ENCODE measurements at regions not wholly inside any gene's neighbourhood (a gene's known extent, or its start where the extent isn't known, plus 50 kb on each side); places are given as distances from the start of the nearest gene placed in this dataset.

GRCh38 chr3:73137736-73138403, 76.4 kb downstream of the EBLN2 start:
- Histone ChIP-seq H3K4me2 (ENCODE audit: insufficient read depth, low read length, poor library complexity, severe bottlenecking) (no peak overlapping the region), H2BK12ac (ENCODE audit: low read length) (no peak overlapping the region), H2BK5ac (ENCODE audit: low read length) (no peak overlapping the region), H2BK15ac (ENCODE audit: low read length) (no peak overlapping the region), H3K23ac (ENCODE audit: low read depth, low read length, poor library complexity) (no peak overlapping the region), H3K36me3 (replicated peaks in 1 of 2; ENCODE audit: control insufficient read depth in 2 of 2, insufficient read depth in 2 of 2, low read length in 2 of 2) (no peaks in the 10 kb centered on the region), H4K8ac (ENCODE audit: low read depth, low read length) (no peak overlapping the region), H3K79me1 (ENCODE audit: low read depth, low read length) (no peaks in the 10 kb centered on the region), H4K91ac (ENCODE audit: low read depth, low read length, poor library complexity) (no peak overlapping the region), H3K14ac (ENCODE audit: low read length) (no peak overlapping the region), H2AK5ac (ENCODE audit: low read depth, low read length) (no peak overlapping the region), H3K27ac (replicated peaks; ENCODE audit: low read length) (no peak overlapping the region), H2AFZ (ENCODE audit: low read length) (no peak overlapping the region), H2BK120ac (ENCODE audit: low read depth, low read length) (no peak overlapping the region), H3K9ac (ENCODE audit: low read depth, low read length, poor library complexity) (no peak overlapping the region), H3K18ac (ENCODE audit: low read length) (no peak overlapping the region), H3K27me3 (ENCODE audit: control insufficient read depth in 3 of 3, insufficient read depth in 3 of 3, low read depth in 1 of 3, low read length in 3 of 3) (peaks cover 0 to 8% (median 0%) of the 10 kb centered on the region in 3 experiments), H3K9me3 (replicated peaks in 1 of 2; ENCODE audit: control insufficient read depth in 2 of 2, insufficient read depth in 1 of 2, low read depth in 1 of 2, low read length in 2 of 2) (no peaks in the 10 kb centered on the region), H3K4me1 (ENCODE audit: control insufficient read depth in 2 of 2, insufficient read depth in 1 of 2, low read depth in 1 of 2, low read length in 2 of 2) (no peaks in the 10 kb centered on the region), H3K4ac (ENCODE audit: low read length) (no peak overlapping the region), H3K4me3 (ENCODE audit: low read length in 2 of 2) (no peak overlapping the region)
- no peak for DNase-seq (ENCODE audit: low spot score)
- no CpG with 5 or more reads among the region's 6 CpGs for WGBS, 2 donors (ENCODE audit: extremely low coverage in 2 of 2, insufficient read length in 2 of 2, insufficient replicate concordance in 1 of 2)

GRCh38 chr3:73140772-73141442, 79.4 kb downstream of the EBLN2 start:
- Histone ChIP-seq H3K4me2 (ENCODE audit: insufficient read depth, low read length, poor library complexity, severe bottlenecking) (no peak overlapping the region), H3K23ac (ENCODE audit: low read depth, low read length, poor library complexity) (no peak overlapping the region), H4K8ac (ENCODE audit: low read depth, low read length) (no peak overlapping the region), H3K4me1 (ENCODE audit: control insufficient read depth in 2 of 2, insufficient read depth in 1 of 2, low read depth in 1 of 2, low read length in 2 of 2) (peaks cover 4% of the 10 kb centered on the region in 2 donors), H3K27ac (replicated peaks; ENCODE audit: low read length) (no peak overlapping the region), H2BK5ac (ENCODE audit: low read length) (no peak overlapping the region), H4K91ac (ENCODE audit: low read depth, low read length, poor library complexity) (no peak overlapping the region), H3K9me3 (replicated peaks in 1 of 2; ENCODE audit: control insufficient read depth in 2 of 2, insufficient read depth in 1 of 2, low read depth in 1 of 2, low read length in 2 of 2) (no peaks in the 10 kb centered on the region), H3K14ac (ENCODE audit: low read length) (no peak overlapping the region), H3K18ac (ENCODE audit: low read length) (no peak overlapping the region), H3K9ac (ENCODE audit: low read depth, low read length, poor library complexity) (no peak overlapping the region), H3K4me3 (ENCODE audit: low read length in 2 of 2) (no peak overlapping the region), H2BK15ac (ENCODE audit: low read length) (no peak overlapping the region), H3K79me1 (ENCODE audit: low read depth, low read length) (no peaks in the 10 kb centered on the region), H2BK12ac (ENCODE audit: low read length) (no peak overlapping the region), H3K36me3 (replicated peaks in 1 of 2; ENCODE audit: control insufficient read depth in 2 of 2, insufficient read depth in 2 of 2, low read length in 2 of 2) (no peaks in the 10 kb centered on the region), H2AK5ac (ENCODE audit: low read depth, low read length) (no peak overlapping the region), H2BK120ac (ENCODE audit: low read depth, low read length) (no peak overlapping the region), H2AFZ (ENCODE audit: low read length) (no peak overlapping the region), H3K27me3 (ENCODE audit: control insufficient read depth in 3 of 3, insufficient read depth in 3 of 3, low read depth in 1 of 3, low read length in 3 of 3) (peaks cover 0 to 14% (median 0%) of the 10 kb centered on the region in 3 experiments), H3K4ac (ENCODE audit: low read length) (no peak overlapping the region)
- no peak for DNase-seq (ENCODE audit: low spot score)
- no CpG with 5 or more reads among the region's 7 CpGs for WGBS, 2 donors (ENCODE audit: extremely low coverage in 2 of 2, insufficient read length in 2 of 2, insufficient replicate concordance in 1 of 2)

GRCh38 chr3:73141525-73141924, 80.1 kb downstream of the EBLN2 start:
- no peak overlapping the region for H3K4me3 ChIP-seq (ENCODE audit: low read length in 2 of 2)
- no peak overlapping the region for H2AFZ ChIP-seq (ENCODE audit: low read length)
- H2BK120ac ChIP-seq (ENCODE audit: low read depth, low read length) = no peak overlapping the region
- no peak for DNase-seq (ENCODE audit: low spot score)
- H2AK5ac ChIP-seq (ENCODE audit: low read depth, low read length) = no peak overlapping the region
- no peak overlapping the region for H3K18ac ChIP-seq (ENCODE audit: low read length)
- H3K9ac ChIP-seq (ENCODE audit: low read depth, low read length, poor library complexity) = no peak overlapping the region
- H4K91ac ChIP-seq (ENCODE audit: low read depth, low read length, poor library complexity) = no peak overlapping the region
- H3K4me1 ChIP-seq (ENCODE audit: control insufficient read depth in 2 of 2, insufficient read depth in 1 of 2, low read depth in 1 of 2, low read length in 2 of 2) = peaks cover 4% of the 10 kb centered on the region in 2 donors
- H3K14ac ChIP-seq (ENCODE audit: low read length) = no peak overlapping the region
- H3K36me3 ChIP-seq (replicated peaks in 1 of 2; ENCODE audit: control insufficient read depth in 2 of 2, insufficient read depth in 2 of 2, low read length in 2 of 2) = no peaks in the 10 kb centered on the region
- peaks cover 0 to 14% (median 0%) of the 10 kb centered on the region in 3 experiments for H3K27me3 ChIP-seq (ENCODE audit: control insufficient read depth in 3 of 3, insufficient read depth in 3 of 3, low read depth in 1 of 3, low read length in 3 of 3)
- no peaks in the 10 kb centered on the region for H3K79me1 ChIP-seq (ENCODE audit: low read depth, low read length)
- H2BK12ac ChIP-seq (ENCODE audit: low read length) = no peak overlapping the region
- no peak overlapping the region for H2BK15ac ChIP-seq (ENCODE audit: low read length)
- no peak overlapping the region for H3K23ac ChIP-seq (ENCODE audit: low read depth, low read length, poor library complexity)
- no peak overlapping the region for H2BK5ac ChIP-seq (ENCODE audit: low read length)
- no peak overlapping the region for H3K27ac ChIP-seq (replicated peaks; ENCODE audit: low read length)
- no peak overlapping the region for H3K4ac ChIP-seq (ENCODE audit: low read length)
- no peak overlapping the region for H3K4me2 ChIP-seq (ENCODE audit: insufficient read depth, low read length, poor library complexity, severe bottlenecking)
- no CpG with 5 or more reads among the region's 3 CpGs for WGBS, 2 donors (ENCODE audit: extremely low coverage in 2 of 2, insufficient read length in 2 of 2, insufficient replicate concordance in 1 of 2)
- H4K8ac ChIP-seq (ENCODE audit: low read depth, low read length) = no peak overlapping the region
- no peaks in the 10 kb centered on the region for H3K9me3 ChIP-seq (replicated peaks in 1 of 2; ENCODE audit: control insufficient read depth in 2 of 2, insufficient read depth in 1 of 2, low read depth in 1 of 2, low read length in 2 of 2)

GRCh38 chr3:73143401-73143800, 81.9 kb downstream of the EBLN2 start:
- H2BK5ac ChIP-seq (ENCODE audit: low read length) = no peak overlapping the region

More at GRCh38 chr3:73143401-73143800, 81.9 kb downstream of the EBLN2 start:
- Histone ChIP-seq H2AFZ (ENCODE audit: low read length) (peak overlapping the region; percentile 20), H3K18ac (ENCODE audit: low read length) (no peak overlapping the region), H4K91ac (ENCODE audit: low read depth, low read length, poor library complexity) (no peak overlapping the region), H3K4me1 (ENCODE audit: control insufficient read depth in 2 of 2, insufficient read depth in 1 of 2, low read depth in 1 of 2, low read length in 2 of 2) (peaks cover 4% of the 10 kb centered on the region in 2 donors), H3K27ac (replicated peaks; ENCODE audit: low read length) (no peak overlapping the region), H2BK15ac (ENCODE audit: low read length) (no peak overlapping the region), H3K27me3 (ENCODE audit: control insufficient read depth in 3 of 3, insufficient read depth in 3 of 3, low read depth in 1 of 3, low read length in 3 of 3) (peaks cover 0 to 12% (median 0%) of the 10 kb centered on the region in 3 experiments), H3K79me1 (ENCODE audit: low read depth, low read length) (no peaks in the 10 kb centered on the region), H2BK120ac (ENCODE audit: low read depth, low read length) (no peak overlapping the region), H3K9me3 (replicated peaks in 1 of 2; ENCODE audit: control insufficient read depth in 2 of 2, insufficient read depth in 1 of 2, low read depth in 1 of 2, low read length in 2 of 2) (no peaks in the 10 kb centered on the region), H3K4me2 (ENCODE audit: insufficient read depth, low read length, poor library complexity, severe bottlenecking) (no peak overlapping the region), H3K23ac (ENCODE audit: low read depth, low read length, poor library complexity) (no peak overlapping the region), H3K14ac (ENCODE audit: low read length) (no peak overlapping the region), H3K4me3 (ENCODE audit: low read length in 2 of 2) (no peak overlapping the region), H3K9ac (ENCODE audit: low read depth, low read length, poor library complexity) (no peak overlapping the region), H3K4ac (ENCODE audit: low read length) (no peak overlapping the region), H2AK5ac (ENCODE audit: low read depth, low read length) (no peak overlapping the region), H4K8ac (ENCODE audit: low read depth, low read length) (no peak overlapping the region), H3K36me3 (replicated peaks in 1 of 2; ENCODE audit: control insufficient read depth in 2 of 2, insufficient read depth in 2 of 2, low read length in 2 of 2) (no peaks in the 10 kb centered on the region), H2BK12ac (ENCODE audit: low read length) (no peak overlapping the region)
- no CpG with 5 or more reads among the region's 4 CpGs for WGBS, 2 donors (ENCODE audit: extremely low coverage in 2 of 2, insufficient read length in 2 of 2, insufficient replicate concordance in 1 of 2)
- no peak for DNase-seq (ENCODE audit: low spot score)

All from neuronal stem cell (in vitro differentiated cells).